ENCODE measurements at regions not wholly inside any gene's neighbourhood (a gene's known extent, or its start where the extent isn't known, plus 50 kb on each side); places are given as distances from the start of the nearest gene placed in this dataset.

DNA sequence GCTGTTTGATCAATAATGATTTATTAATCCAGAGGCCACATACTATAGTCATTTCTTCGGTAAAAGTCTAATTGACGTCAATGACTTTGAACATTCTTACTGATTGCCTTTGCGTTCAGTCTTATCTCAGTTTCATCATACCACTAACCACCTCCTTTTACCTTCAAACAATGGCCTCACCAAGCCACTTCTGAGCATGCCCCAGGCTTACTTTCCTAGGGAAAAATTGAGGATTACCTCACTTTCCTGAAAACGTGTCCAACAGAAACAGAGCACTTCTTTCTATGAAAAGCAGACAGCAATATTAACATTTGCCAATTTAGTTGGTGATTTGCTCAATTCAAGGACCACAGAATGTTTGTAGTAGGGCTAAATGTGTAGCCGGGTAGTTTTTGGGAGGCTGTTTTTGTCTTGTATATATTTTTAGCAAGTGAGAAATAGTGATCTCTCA lies 157.6 kb downstream of the KLF5 start:
- TF ChIP-seq ESRRG (CRISPR knock-in tag; IDR thresholded peaks at IDR 0.05) (no peak), ZC3H10 (CRISPR knock-in tag; IDR thresholded peaks at IDR 0.05) (no peak), ZNF8 (CRISPR knock-in tag; IDR thresholded peaks at IDR 0.05) (no peak), GLIS3 (CRISPR knock-in tag; IDR thresholded peaks at IDR 0.05) (no peak), PPARA (CRISPR knock-in tag; IDR thresholded peaks at IDR 0.05; ENCODE audit: borderline replicate concordance) (no peak), ZFP3 (CRISPR knock-in tag; IDR thresholded peaks at IDR 0.05) (no peak), CSDC2 (CRISPR knock-in tag; IDR thresholded peaks at IDR 0.05) (no peak)
- TF ChIP-seq, protein P1, sequence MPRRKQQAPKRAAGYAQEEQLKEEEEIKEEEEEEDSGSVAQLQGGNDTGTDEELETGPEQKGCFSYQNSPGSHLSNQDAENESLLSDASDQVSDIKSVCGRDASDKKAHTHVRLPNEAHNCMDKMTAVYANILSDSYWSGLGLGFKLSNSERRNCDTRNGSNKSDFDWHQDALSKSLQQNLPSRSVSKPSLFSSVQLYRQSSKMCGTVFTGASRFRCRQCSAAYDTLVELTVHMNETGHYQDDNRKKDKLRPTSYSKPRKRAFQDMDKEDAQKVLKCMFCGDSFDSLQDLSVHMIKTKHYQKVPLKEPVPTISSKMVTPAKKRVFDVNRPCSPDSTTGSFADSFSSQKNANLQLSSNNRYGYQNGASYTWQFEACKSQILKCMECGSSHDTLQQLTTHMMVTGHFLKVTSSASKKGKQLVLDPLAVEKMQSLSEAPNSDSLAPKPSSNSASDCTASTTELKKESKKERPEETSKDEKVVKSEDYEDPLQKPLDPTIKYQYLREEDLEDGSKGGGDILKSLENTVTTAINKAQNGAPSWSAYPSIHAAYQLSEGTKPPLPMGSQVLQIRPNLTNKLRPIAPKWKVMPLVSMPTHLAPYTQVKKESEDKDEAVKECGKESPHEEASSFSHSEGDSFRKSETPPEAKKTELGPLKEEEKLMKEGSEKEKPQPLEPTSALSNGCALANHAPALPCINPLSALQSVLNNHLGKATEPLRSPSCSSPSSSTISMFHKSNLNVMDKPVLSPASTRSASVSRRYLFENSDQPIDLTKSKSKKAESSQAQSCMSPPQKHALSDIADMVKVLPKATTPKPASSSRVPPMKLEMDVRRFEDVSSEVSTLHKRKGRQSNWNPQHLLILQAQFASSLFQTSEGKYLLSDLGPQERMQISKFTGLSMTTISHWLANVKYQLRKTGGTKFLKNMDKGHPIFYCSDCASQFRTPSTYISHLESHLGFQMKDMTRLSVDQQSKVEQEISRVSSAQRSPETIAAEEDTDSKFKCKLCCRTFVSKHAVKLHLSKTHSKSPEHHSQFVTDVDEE (CRISPR knock-in tag; IDR thresholded peaks at IDR 0.05): no peak
- TF ChIP-seq, protein P2, sequence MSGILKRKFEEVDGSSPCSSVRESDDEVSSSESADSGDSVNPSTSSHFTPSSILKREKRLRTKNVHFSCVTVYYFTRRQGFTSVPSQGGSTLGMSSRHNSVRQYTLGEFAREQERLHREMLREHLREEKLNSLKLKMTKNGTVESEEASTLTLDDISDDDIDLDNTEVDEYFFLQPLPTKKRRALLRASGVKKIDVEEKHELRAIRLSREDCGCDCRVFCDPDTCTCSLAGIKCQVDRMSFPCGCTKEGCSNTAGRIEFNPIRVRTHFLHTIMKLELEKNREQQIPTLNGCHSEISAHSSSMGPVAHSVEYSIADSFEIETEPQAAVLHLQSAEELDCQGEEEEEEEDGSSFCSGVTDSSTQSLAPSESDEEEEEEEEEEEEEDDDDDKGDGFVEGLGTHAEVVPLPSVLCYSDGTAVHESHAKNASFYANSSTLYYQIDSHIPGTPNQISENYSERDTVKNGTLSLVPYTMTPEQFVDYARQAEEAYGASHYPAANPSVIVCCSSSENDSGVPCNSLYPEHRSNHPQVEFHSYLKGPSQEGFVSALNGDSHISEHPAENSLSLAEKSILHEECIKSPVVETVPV (CRISPR knock-in tag; IDR thresholded peaks at IDR 0.05): no peak
- no peak for ATAC-seq

DNA sequence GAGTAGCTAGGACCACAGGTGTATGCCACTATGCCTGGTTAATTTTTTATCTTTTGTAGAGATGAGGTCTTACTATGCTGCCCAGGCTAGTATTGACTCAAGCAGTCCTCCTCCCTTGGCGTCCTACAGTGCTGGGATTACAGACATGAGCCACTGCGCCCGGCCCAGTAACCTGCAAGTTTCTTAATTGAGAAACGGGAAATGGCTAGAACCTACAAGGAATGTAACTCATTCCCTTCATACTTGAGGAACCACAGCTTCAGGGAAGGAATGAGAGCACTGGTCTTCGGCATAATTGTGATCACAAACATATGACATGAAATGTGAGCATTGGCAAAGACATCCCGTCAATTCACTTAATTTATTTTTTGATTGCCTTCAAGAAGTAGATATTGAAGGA lies 157.0 kb downstream of the KLF5 start:
- no peak for TF ChIP-seq BACH2 (CRISPR knock-in tag; IDR thresholded peaks at IDR 0.05; ENCODE audit: borderline replicate concordance)
- TF ChIP-seq ARNTL (CRISPR knock-in tag; IDR thresholded peaks at IDR 0.05; ENCODE audit: borderline replicate concordance, low read depth): no peak
- TF ChIP-seq, protein P3, sequence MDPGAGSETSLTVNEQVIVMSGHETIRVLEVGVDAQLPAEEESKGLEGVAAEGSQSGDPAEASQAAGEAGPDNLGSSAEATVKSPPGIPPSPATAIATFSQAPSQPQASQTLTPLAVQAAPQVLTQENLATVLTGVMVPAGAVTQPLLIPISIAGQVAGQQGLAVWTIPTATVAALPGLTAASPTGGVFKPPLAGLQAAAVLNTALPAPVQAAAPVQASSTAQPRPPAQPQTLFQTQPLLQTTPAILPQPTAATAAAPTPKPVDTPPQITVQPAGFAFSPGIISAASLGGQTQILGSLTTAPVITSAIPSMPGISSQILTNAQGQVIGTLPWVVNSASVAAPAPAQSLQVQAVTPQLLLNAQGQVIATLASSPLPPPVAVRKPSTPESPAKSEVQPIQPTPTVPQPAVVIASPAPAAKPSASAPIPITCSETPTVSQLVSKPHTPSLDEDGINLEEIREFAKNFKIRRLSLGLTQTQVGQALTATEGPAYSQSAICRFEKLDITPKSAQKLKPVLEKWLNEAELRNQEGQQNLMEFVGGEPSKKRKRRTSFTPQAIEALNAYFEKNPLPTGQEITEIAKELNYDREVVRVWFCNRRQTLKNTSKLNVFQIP (CRISPR knock-in tag; IDR thresholded peaks at IDR 0.05; ENCODE audit: borderline replicate concordance, low read depth): no peak
- no peak for TF ChIP-seq ZFP3 (CRISPR knock-in tag; IDR thresholded peaks at IDR 0.05)
- no peak for TF ChIP-seq OSR1 (CRISPR knock-in tag; IDR thresholded peaks at IDR 0.05)
- no peak for TF ChIP-seq ESRRG (CRISPR knock-in tag; IDR thresholded peaks at IDR 0.05)
- TF ChIP-seq SNAI2 (CRISPR knock-in tag; IDR thresholded peaks at IDR 0.05): no peak
- TF ChIP-seq, protein P2 (CRISPR knock-in tag; IDR thresholded peaks at IDR 0.05): no peak
- TF ChIP-seq TOX (CRISPR knock-in tag; IDR thresholded peaks at IDR 0.05; ENCODE audit: borderline replicate concordance): no peak
- TF ChIP-seq PPARA (CRISPR knock-in tag; IDR thresholded peaks at IDR 0.05; ENCODE audit: borderline replicate concordance): no peak
- TF ChIP-seq ISL1 (CRISPR knock-in tag; IDR thresholded peaks at IDR 0.05): no peak
- TF ChIP-seq, protein P4, sequence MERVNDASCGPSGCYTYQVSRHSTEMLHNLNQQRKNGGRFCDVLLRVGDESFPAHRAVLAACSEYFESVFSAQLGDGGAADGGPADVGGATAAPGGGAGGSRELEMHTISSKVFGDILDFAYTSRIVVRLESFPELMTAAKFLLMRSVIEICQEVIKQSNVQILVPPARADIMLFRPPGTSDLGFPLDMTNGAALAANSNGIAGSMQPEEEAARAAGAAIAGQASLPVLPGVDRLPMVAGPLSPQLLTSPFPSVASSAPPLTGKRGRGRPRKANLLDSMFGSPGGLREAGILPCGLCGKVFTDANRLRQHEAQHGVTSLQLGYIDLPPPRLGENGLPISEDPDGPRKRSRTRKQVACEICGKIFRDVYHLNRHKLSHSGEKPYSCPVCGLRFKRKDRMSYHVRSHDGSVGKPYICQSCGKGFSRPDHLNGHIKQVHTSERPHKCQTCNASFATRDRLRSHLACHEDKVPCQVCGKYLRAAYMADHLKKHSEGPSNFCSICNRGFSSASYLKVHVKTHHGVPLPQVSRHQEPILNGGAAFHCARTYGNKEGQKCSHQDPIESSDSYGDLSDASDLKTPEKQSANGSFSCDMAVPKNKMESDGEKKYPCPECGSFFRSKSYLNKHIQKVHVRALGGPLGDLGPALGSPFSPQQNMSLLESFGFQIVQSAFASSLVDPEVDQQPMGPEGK (CRISPR knock-in tag; IDR thresholded peaks at IDR 0.05; ENCODE audit: borderline replicate concordance): no peak
- TF ChIP-seq ZNF8 (CRISPR knock-in tag; IDR thresholded peaks at IDR 0.05): no peak
- no peak for TF ChIP-seq CSDC2 (CRISPR knock-in tag; IDR thresholded peaks at IDR 0.05)
- peak; percentile 64 for ATAC-seq

DNA sequence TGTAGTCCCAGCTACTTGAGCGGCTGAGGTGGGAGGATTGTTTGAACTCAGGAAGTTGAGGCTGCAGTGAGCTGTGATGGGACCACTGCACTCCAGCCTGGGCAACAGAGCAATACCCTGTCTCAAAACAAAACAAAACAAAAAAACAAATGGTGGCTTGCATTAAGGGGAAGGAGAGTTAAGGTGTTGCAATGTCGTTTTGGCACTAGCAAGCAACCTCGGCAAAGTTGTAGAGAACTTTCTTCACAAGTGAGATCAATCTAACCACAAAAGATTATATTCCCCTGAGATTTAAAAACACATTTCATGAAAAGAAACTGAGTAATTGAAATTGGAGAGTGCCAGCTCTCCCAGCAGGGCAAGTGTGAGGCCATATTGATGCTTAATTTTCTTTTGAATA lies 153.7 kb downstream of the KLF5 start:
- no peak for ATAC-seq
- TF ChIP-seq ESRRG (CRISPR knock-in tag; IDR thresholded peaks at IDR 0.05): no peak
- TF ChIP-seq, protein P1 (CRISPR knock-in tag; IDR thresholded peaks at IDR 0.05): no peak
- TF ChIP-seq ISL1 (CRISPR knock-in tag; IDR thresholded peaks at IDR 0.05): no peak
- no peak for TF ChIP-seq TOX (CRISPR knock-in tag; IDR thresholded peaks at IDR 0.05; ENCODE audit: borderline replicate concordance)
- TF ChIP-seq ARNTL (CRISPR knock-in tag; IDR thresholded peaks at IDR 0.05; ENCODE audit: borderline replicate concordance, low read depth): no peak
- no peak for TF ChIP-seq PPARA (CRISPR knock-in tag; IDR thresholded peaks at IDR 0.05; ENCODE audit: borderline replicate concordance)
- TF ChIP-seq ZNF8 (CRISPR knock-in tag; IDR thresholded peaks at IDR 0.05): no peak
- TF ChIP-seq, protein P3 (CRISPR knock-in tag; IDR thresholded peaks at IDR 0.05; ENCODE audit: borderline replicate concordance, low read depth): no peak
- TF ChIP-seq ZFP3 (CRISPR knock-in tag; IDR thresholded peaks at IDR 0.05): no peak
- TF ChIP-seq GLIS3 (CRISPR knock-in tag; IDR thresholded peaks at IDR 0.05): no peak
- TF ChIP-seq, protein P5, sequence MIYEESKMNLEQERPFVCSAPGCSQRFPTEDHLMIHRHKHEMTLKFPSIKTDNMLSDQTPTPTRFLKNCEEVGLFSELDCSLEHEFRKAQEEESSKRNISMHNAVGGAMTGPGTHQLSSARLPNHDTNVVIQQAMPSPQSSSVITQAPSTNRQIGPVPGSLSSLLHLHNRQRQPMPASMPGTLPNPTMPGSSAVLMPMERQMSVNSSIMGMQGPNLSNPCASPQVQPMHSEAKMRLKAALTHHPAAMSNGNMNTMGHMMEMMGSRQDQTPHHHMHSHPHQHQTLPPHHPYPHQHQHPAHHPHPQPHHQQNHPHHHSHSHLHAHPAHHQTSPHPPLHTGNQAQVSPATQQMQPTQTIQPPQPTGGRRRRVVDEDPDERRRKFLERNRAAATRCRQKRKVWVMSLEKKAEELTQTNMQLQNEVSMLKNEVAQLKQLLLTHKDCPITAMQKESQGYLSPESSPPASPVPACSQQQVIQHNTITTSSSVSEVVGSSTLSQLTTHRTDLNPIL (CRISPR knock-in tag; IDR thresholded peaks at IDR 0.05; ENCODE audit: low read depth): no peak
- TF ChIP-seq BACH2 (CRISPR knock-in tag; IDR thresholded peaks at IDR 0.05; ENCODE audit: borderline replicate concordance): no peak
- no peak for TF ChIP-seq CSDC2 (CRISPR knock-in tag; IDR thresholded peaks at IDR 0.05)
- no peak for TF ChIP-seq SNAI2 (CRISPR knock-in tag; IDR thresholded peaks at IDR 0.05)
- no peak for TF ChIP-seq TCF4 (CRISPR knock-in tag; IDR thresholded peaks at IDR 0.05; ENCODE audit: borderline replicate concordance)
- TF ChIP-seq ZNF70 (CRISPR knock-in tag; IDR thresholded peaks at IDR 0.05): no peak
